ENCODE measurements at regions not wholly inside any gene's neighbourhood (a gene's known extent, or its start where the extent isn't known, plus 50 kb on each side); places are given as distances from the start of the nearest gene placed in this dataset.

DNA sequence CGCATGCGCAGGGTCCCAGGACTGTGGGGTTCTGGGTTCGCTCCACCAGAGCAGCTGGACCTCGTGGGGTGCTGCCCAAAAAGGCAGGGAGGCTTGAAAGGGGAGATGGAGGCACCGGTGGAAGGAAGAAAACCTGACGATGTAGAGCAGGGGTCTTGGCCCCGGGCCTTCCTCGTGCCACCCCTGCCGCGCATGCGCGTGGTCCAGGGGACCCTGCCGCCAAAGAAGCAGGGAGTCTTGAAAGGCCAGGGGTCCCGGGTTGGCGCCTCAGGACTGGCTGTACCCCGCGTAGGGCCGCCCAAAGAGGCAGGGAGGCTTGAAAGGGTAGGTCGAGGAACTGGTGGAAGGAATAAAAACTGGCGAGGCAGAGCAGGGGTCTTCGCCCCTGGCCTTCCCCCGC, 321.0 kb downstream of the ALG10 start:
- Histone ChIP-seq H3K4me1 (no peaks in the 10 kb centered on the region), H3K4me3 (no peak overlapping the region), H3K27ac (no peak overlapping the region), H3K9me3 (peaks cover 0 to 100% (median 0%) of the 10 kb centered on the region in 4 donors), H3K36me3 (no peaks in the 10 kb centered on the region), H3K27me3 (no peaks in the 10 kb centered on the region)
- DNase-seq (ENCODE audit: low spot score in 2 of 2) = no peak
- WGBS, 2 donors = 66 to 76% methylated on average over 22 of the region's 22 CpGs
- TF ChIP-seq, protein P1, sequence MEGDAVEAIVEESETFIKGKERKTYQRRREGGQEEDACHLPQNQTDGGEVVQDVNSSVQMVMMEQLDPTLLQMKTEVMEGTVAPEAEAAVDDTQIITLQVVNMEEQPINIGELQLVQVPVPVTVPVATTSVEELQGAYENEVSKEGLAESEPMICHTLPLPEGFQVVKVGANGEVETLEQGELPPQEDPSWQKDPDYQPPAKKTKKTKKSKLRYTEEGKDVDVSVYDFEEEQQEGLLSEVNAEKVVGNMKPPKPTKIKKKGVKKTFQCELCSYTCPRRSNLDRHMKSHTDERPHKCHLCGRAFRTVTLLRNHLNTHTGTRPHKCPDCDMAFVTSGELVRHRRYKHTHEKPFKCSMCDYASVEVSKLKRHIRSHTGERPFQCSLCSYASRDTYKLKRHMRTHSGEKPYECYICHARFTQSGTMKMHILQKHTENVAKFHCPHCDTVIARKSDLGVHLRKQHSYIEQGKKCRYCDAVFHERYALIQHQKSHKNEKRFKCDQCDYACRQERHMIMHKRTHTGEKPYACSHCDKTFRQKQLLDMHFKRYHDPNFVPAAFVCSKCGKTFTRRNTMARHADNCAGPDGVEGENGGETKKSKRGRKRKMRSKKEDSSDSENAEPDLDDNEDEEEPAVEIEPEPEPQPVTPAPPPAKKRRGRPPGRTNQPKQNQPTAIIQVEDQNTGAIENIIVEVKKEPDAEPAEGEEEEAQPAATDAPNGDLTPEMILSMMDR (IDR thresholded peaks at IDR 0.05) = no peak
- TF ChIP-seq POLR2A (IDR thresholded peaks at IDR 0.05) (no peak), EP300 (IDR thresholded peaks at IDR 0.05) (no peak)

- 72% methylated on average over 25 of the region's 25 CpGs for WGBS, 2 donors
- DNase-seq (ENCODE audit: low spot score in 2 of 2) = no peak
- H3K4me1 ChIP-seq = no peaks in the 10 kb centered on the region
- H3K9me3 ChIP-seq = peaks cover 0 to 100% (median 0%) of the 10 kb centered on the region in 4 donors
- no peaks in the 10 kb centered on the region for H3K27me3 ChIP-seq
- H3K4me3 ChIP-seq = no peak overlapping the region
- TF ChIP-seq, protein P1 (IDR thresholded peaks at IDR 0.05) = no peak
- TF ChIP-seq EP300 (IDR thresholded peaks at IDR 0.05) (no peak), POLR2A (IDR thresholded peaks at IDR 0.05) (no peak)
- no peaks in the 10 kb centered on the region for H3K36me3 ChIP-seq
- H3K27ac ChIP-seq = no peak overlapping the region
These were observed 321.5 kb downstream of the ALG10 start for GRCh38 chr12:34343766-34344165.

DNA sequence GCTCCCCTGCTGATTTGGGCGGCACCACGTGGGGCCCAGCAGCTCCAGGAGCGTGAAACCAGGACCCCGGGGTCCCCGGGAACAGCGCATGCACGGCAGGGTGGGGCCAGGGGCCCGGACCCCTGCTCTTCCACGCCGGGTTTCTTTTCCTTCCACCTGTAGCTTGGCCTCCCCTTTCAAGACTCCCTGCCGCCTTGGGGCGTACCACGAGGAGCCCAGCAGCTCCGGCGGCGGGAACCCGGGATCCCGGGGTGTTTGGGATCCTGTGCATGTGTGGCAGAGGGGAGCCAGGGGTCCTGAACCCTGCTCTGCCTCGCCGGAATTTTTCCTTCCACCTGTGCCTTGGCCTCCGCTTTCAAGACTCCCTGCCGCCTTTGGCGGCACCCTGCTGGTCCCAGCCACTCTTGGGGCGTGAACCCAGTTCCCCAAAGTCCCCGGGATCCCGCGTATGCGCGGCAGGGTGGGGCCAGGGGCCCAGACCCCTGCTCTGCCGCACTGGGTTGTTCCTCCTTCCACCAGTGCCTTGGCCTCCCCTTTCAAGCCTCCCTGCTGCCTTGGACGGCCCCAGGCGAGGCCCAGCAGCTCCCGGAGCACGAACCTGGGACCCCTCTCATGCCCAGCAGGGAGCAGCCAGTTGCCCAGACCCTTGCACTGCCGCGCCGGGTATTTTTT, 322.7 kb downstream of the ALG10 start:
- Histone ChIP-seq H3K4me3 (no peak overlapping the region), H3K4me1 (no peaks in the 10 kb centered on the region), H3K9me3 (peaks cover 0 to 99% (median 0%) of the 10 kb centered on the region in 4 donors), H3K27me3 (no peaks in the 10 kb centered on the region), H3K27ac (no peak overlapping the region), H3K36me3 (no peaks in the 10 kb centered on the region)
- 68 to 70% methylated on average over 37 of the region's 37 CpGs for WGBS, 2 donors
- TF ChIP-seq POLR2A (IDR thresholded peaks at IDR 0.05) (no peak), EP300 (IDR thresholded peaks at IDR 0.05) (no peak)
- TF ChIP-seq, protein P1 (IDR thresholded peaks at IDR 0.05) = no peak
- no peak for DNase-seq (ENCODE audit: low spot score in 2 of 2)

DNA sequence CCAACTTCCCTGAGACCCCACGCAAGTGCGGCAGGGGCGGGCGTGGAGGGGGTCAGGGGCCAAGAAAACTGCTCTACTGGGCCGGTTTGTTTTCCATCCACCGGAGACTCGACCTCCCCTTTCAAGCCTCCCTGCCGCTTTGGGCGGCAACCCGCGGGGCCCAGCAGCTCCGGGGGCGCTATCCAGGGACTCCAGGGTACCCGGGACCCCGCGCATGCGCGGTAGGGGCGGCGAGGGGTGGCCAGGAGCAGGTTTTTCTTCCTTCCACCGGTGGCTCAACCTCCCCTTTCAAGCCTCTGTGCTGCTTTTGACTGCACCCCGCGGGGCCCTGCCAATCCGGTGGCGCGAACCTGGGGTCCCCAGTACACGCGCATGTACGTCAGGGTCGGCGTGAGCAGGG, 323.5 kb downstream of the ALG10 start:
- no peaks in the 10 kb centered on the region for H3K36me3 ChIP-seq
- H3K9me3 ChIP-seq = peaks cover 0 to 99% (median 0%) of the 10 kb centered on the region in 4 donors
- no peaks in the 10 kb centered on the region for H3K4me1 ChIP-seq
- no peaks in the 10 kb centered on the region for H3K27me3 ChIP-seq
- no peak overlapping the region for H3K27ac ChIP-seq
- no peak overlapping the region for H3K4me3 ChIP-seq
- 52% methylated on average over 21 to 30 of the region's 31 CpGs for WGBS, 2 donors
- no peak for TF ChIP-seq POLR2A (IDR thresholded peaks at IDR 0.05)
- DNase-seq (ENCODE audit: low spot score in 2 of 2) = no peak

GRCh38 chr12:34346372-34347034, 324.2 kb downstream of the ALG10 start:
- no peaks in the 10 kb centered on the region for H3K27me3 ChIP-seq
- DNase-seq (ENCODE audit: low spot score in 2 of 2) = no peak
- H3K9me3 ChIP-seq = peaks cover 0 to 99% (median 0%) of the 10 kb centered on the region in 4 donors
- H3K4me3 ChIP-seq = no peak overlapping the region
- TF ChIP-seq POLR2A (IDR thresholded peaks at IDR 0.05) (no peak), EP300 (IDR thresholded peaks at IDR 0.05) (no peak)
- TF ChIP-seq, protein P1 (IDR thresholded peaks at IDR 0.05) = no peak
- no peak overlapping the region for H3K27ac ChIP-seq
- H3K4me1 ChIP-seq = no peaks in the 10 kb centered on the region
- no peaks in the 10 kb centered on the region for H3K36me3 ChIP-seq
- WGBS, 2 donors = 56 to 62% methylated on average over 39 of the region's 39 CpGs
